Stimulated activated CD8-positive, alpha-beta memory T cell treated with anti-CD3 and anti-CD28 coated beads, Interleukin-15, amount 100 ng/mL, for 1 hour (primary cell): ENCODE measurements at regions not wholly inside any gene's neighbourhood (a gene's known extent, or its start where the extent isn't known, plus 50 kb on each side); places are given as distances from the start of the nearest gene placed in this dataset.
"Not testable (repeated sequence)": the region's sequence is repeated elsewhere in the genome, so short reads cannot be mapped to it uniquely, and the experiment has no call there.

ENCODE experiments used
- DNase-seq: peaks from one replicate; pipeline ENCODE4 v3.0.0-alpha.2; 2020; ENCODE audit warnings: low read depth

DNA sequence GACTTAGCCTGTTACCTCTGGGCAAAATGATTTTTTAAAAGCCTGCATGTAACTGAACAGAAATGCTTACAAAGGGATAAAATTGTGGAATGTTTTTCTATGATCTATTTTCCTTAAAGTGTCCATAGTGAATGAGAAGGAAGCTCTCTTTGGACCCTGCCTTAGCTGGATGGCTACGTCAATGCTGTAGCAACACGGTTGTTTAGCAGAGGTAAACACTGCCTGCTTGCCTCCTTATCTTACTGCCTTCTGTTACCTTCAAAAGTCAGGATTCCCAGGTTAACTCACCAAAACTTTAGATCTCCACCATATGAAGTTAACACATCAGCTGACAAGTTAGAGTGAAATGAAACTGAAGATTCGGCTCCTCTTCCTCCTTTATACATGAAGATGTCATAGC lies 402.6 kb downstream of the SAMD5 start:
- no peak for DNase-seq

DNA sequence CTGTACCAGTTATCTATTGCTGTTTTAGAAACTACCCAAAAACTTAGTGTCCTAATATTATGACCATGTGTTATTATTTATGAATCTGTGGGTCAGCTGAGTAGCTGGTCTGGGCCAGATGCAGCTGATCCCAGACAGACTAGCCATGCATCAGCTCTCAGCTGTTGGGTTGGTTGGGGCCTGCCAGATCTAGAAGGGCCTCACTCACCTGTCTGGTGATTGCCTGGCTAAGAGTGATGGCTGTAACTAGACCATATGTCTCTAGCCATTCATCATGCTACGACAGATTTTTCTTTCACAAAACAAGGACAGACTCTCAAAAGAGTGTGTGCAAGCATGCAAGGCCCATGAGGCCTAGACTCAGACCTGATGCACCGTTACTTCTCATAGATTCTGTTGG lies 403.2 kb downstream of the SAMD5 start:
- DNase-seq, result no peak

DNA sequence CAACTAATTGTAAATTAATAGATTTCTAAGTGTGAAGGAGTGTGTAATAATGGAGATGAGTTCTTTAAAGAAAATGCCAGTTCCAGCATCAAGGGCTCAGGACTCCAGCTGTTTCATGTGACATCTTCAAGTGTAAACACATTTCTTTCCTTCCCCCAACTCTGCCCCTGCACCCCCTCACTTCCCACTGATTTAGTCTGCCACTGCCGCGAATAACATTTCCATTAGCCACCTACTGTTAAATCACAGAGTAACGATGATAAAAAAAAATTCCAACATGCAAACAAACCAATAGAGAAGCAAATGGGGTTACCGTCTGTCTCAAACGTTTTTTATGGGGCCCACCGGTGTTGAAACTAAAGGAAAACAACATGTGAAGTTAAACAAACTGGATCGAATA lies 414.3 kb downstream of the SAMD5 start:
- DNase-seq, result no peak

DNA sequence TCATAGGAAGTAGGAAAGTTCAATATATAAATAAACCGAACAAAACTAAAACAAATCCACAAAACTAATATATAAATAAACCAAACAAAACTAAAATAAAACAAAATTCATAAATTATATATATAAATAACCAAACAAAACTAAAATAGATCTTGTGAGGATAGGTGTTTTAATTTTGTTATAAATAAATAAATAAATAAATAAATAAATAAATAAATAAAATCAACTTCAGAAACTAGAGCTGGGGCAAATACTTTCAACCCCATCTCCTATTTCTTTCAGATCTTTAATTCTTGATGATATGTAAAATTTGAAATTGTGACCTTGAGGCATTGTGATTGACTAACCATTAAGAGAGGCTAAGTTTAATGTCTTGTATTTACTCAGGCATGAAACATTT lies 416.1 kb downstream of the SAMD5 start:
- no peak for DNase-seq

DNA sequence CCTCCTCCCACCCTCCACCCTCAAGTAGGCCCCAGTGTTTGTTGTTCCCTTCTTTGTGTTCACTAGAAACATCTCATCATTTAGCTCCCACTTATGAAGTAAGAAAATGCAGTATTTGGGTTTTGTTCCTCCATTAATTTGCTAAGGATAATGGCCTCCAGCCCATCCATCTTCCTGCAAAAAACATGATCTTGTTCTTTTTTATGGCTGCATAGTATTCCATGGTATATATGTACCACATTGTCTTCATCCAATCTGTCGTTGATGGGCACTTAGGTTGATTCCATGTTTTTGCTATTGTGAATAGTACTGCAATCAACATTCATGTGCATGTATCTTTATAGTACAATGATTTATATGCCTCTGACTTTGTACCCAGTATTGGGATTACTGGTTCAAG lies 416.8 kb upstream of the SASH1 start:
- no peak for DNase-seq

DNA sequence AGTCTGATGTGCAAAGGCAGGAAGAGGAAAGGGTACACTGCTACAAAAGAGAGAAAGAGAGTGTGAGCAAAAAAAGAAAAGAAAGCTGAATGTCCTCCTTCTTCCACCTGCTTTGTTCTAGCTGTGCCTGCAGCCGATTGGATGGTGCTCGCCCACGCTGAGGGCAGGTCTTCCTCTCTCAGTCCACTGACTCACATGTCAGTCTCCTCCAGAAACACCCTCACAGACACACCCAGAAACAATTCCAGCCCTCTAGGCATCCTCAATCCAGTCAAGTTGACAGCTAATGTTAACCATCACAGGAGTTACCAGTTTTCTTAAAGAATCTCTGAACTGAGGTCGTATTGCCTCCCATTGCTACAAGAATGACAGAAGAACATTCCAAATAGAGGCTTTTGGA lies 411.9 kb upstream of the SASH1 start:
- DNase-seq, result no peak

DNA sequence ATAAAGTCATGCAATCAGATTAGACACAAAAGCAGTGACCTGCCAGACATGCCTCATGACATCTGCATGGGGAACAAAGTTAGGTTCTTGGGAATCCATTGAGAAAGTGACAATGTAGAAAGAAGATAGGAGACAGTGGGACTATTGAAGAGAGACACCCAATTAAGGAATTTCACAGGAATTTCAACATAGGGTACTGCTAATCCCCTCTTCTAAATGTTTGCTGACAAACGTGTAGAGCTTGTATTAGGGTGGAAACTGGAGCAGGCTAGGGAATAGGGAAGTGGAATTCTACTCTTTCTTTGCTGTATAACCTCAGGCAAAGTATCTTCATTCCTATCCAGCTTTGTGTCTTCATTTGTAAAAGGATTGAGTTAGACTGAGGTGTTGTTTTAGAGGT lies 409.4 kb upstream of the SASH1 start:
- DNase-seq, result no peak

DNA sequence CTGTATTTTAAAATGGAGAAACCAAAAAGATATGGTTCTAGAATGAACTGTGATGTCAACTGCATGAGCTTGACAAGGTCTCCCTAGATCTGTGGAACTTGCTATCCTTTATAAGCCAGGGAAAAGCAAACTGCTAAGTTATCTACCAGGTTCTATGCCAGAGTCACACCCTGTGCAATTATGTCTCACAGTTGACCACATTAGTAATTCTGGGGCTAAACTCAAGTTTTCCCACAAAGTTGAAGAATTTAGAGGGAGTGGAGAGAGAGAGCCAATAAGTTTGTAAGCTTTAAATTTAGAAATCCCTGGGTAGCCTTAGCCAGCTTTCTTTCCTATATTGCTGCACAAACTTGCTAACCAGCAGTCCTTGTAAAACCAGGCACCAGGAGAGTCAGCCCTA lies 407.0 kb upstream of the SASH1 start:
- DNase-seq, result no peak

DNA sequence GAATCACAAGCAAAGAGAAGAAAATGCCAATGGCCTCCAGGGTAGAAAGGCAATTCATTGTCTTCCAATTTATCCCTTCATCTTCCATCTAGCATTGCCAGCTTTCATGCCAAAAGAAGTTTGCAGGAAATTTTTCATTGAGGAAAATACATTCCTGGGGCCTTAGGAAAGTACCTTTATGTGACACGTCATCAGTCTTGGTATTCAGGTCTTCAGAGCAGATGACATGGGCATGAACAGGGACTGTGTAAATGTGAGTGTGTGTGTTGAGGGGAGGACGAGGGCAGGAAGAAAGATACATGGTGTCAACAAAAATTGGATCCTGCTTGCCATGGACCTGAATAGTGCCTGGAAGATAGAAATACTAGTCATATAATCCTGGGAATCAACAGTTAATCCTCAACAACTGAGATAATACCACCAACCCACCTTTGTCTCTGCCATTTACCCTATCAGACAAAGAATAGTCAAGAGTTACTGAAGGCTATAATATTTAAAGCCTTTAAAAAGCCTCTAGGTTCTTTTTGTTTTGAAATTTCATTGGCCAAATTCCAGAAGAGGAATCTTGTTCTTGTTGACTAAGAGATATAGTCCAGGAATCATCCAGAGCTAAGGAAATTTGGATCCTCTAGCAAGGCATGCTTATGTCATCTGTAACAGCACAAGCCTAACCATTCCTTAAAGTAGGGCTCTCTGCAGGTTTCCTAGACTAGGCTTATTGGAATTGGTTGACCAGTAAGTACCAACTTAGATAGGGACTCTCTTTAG lies 405.8 kb upstream of the SASH1 start:
- no peak for DNase-seq

DNA sequence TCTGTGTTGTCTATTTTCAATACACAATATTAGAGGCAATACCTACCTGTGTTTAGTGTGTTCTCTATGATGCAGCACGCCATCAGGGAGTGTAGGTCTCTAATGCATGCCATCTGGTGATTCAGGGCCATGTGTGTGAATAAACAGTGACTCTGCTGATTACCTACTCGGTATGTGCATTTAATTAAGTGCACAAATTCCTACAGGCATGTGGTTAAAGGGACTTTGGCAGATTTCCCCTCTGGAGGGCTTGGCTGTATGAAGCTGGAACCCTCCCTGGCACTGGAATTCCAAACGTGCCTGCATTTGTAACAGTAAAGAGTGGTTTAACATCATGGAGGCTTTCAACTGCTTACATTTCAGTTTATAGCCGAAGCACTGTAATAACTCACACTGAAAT lies 401.5 kb upstream of the SASH1 start:
- DNase-seq, result no peak

DNA sequence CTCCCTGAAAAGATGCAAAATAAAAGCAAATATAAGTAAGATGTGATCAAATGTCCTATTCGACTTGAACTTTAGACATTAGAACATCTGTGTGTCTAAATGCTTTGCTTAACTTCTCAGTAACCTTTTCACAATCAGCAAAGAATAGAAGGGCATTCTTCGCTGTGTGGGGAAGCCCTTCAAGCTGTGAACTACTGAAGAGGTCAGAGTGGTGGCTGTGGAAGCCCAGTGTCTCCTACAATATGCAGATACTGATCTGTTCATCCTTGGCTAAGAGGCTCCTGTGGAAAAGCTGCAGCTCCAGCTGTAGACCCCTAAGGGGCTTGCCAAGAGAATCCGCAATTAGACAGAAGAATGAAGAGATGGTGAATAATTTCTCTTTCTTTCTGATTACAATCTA lies 400.3 kb upstream of the SASH1 start:
- DNase-seq, result no peak

DNA sequence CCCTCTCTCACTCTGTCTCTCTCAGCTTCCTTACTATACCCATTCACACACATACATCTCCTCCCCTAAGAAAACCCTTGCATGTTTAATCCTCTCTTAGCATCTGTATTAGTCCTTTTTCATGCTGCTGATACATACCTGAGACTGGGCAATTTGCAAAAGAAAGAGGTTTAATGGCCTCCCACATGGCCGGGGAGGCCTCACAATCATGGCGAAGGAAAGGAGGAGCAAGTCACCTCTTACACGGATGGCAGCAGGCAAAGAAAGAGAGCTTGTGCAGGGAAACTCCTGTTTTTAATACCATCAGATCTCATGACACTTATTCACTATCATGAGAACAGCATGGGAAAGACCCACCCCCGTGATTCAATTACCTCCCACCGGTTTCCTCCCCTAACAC lies 398.5 kb upstream of the SASH1 start:
- no peak for DNase-seq

DNA sequence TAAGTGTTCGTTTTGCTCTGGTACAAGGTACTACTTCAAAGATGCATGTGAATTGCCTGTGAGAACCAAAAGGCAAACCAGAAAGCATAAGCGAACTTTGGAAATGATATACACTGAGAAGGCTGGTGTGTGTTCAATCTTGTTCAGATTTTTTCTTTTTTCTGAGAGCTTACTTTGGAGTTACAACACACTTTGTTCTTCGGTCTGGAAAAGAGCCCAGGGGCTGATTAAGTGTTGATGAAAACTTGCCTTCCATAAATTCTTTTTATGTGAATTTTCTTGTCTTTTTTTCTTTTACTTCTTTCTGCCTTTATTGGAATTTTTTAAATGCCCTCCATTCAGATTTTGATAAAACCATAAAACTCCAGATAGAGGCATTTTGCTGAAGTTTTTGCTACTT lies 395.1 kb upstream of the SASH1 start:
- no peak for DNase-seq

DNA sequence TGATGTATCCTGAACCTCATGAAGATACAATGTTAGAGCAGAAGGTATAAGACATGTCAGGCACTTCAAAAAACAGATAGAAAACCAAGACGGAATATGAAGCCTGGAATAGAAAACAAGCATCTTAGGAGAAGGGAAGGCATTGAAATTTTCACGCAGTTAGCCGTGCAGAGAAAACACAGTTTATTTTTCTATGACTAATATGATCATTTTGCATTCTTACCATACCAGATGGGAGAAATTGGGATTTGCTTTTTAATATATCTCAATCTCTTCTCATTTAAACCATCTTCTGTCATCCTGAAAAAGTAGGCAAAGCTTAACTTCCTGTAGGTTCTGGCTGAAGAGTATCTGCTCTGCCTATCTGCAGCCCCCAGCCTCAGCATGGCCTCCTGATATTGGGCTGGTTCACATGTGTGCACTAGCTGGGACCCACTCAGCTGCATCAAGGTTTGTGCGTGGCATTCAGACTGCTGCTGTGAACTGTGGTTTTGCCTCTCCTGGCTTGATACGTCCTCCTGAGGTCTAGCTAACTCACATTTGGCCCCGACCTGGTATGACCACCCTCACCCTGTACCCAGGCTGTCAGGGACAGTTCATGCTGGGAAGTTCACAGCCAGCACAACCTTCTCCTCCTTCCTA lies 392.5 kb upstream of the SASH1 start:
- no peak for DNase-seq

DNA sequence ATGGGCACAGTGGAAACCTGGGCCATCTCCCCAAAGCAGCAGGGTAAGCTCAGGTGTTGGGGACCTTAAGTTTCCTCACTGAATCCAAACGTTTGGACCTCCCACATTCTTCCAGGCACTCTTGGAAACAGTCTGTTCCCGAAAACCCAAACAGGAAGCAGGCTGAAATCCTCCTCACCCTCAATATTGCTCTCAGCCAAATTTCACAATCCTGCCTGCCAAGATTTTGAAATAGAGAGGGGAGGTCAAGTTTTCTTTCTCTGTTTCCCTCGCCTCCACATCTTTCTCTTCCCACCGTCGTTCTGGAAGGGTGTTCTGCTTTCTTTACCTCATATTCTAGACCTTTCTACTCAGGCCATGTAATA lies 392.0 kb upstream of the SASH1 start:
- no peak for DNase-seq

DNA sequence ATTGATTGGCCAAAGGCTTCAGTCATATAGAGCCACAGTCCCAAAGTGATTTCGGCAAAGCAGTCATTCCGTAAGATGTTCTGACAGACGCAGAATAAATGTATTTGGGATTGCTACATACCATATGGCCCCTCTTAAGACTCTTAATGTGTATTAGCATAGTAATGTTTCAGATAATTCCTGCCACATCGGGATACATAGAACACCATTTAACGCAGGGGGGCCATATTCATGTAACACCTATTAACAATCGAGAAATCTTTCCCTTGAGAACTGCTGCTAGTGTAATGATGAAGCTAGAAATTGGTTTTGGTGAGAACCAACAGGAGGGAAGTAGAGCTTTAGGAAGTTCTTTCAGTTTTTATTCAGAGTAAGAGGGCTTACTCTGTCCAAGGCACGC lies 390.9 kb upstream of the SASH1 start:
- no peak for DNase-seq

DNA sequence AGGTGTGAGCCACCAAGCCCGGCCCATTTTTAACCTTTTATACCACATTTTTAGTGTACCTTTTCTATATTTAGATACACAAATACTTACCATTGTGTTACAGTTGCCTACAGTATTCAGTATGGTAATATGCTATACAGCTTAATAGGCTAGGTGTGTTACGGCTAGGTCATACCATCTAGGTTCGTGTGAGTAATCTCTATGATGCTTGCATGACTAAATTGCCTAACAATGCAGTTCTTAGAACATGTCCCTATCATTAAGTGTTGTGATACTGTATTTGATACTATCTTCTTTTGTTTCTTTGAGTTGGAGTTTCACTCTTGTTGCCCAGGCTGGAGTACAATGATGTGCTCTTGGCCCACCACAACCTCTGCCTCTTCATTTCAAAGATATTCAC lies 387.7 kb upstream of the SASH1 start:
- DNase-seq, result no peak

DNA sequence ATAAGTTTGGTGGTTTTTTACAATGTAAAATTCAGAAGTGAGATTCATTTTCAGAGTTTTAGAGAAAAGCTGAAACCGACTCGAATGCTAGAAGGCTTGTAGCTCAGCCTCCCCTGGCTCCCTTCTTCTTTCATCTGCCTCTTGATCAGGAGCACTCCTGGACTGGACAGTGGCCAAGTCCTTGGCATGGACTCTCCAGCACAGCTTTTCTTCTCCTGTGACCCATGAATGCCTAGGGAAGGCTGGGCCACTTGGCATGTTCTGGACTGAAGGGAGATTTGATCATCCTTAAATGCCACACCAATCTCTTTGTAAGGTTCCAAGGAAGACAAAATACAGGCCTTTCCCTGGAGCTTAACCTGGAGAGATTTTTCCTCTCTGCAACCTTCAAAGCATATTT lies 384.0 kb upstream of the SASH1 start:
- DNase-seq, result no peak

DNA sequence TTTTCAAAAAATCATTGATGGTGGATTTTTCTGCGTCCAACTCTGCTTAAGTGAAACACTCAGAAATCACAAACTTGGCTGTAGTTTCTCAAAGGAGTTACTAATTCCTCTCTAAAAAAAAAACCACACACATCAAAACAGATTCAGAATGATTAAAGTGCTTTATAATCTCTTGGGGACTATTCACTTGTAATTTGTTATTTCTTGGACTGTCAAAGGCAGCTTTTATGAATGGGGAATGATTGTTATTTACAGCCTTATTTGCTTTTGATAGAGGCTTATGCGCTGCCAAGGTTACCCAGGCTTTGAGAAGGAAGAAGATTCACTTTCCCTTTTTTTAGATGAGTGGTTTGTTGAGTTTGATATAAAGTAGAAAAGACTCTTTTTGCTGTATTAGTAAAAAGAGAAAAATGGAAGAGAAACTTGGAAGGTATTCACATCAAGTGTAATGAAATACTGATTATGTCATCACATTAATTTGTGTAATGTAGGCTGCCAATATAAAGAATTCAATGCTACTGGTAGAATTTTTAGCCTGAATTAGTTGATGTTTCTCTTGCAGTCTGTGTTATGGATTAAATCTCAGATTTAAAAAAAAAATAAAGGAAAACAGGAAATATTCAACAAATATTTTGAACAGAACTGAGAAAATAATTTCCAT lies 381.0 kb upstream of the SASH1 start:
- DNase-seq, result no peak

DNA sequence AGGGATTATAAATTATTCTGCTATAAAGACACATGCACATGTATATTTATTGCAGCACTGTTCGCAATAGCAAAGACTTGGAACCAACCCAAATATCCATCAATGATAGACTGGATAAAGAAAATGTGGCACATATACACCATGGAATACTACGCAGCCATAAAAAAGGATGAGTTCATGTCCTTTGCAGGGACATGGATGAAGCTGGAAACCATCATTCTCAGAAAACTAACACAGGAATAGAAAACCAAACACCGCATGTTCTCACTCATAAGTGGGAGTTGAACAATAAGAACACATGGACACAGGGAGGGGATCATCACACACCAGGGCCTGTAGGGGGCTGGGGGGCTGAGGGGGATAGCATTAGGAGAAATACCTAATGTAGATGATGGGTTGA lies 377.2 kb upstream of the SASH1 start:
- DNase-seq, result not testable (repeated sequence)

DNA sequence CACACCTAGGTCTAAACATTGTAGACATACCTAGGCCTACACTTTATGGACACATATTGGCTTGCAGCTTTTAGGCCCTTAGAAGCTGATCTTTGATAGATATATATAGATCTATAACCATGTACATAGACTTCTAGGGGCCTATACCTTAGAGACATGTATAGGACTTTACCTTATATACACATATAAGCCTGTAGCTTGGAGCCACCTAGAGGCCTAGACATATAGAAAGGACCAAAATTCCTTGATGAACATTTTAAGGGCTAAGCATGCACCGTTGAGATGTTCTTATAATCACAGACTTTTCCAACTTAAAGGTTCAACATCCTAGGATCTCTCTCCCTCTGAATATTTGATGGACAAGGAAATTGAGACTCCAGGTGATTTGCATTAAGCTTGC lies 371.7 kb upstream of the SASH1 start:
- DNase-seq, result no peak

DNA sequence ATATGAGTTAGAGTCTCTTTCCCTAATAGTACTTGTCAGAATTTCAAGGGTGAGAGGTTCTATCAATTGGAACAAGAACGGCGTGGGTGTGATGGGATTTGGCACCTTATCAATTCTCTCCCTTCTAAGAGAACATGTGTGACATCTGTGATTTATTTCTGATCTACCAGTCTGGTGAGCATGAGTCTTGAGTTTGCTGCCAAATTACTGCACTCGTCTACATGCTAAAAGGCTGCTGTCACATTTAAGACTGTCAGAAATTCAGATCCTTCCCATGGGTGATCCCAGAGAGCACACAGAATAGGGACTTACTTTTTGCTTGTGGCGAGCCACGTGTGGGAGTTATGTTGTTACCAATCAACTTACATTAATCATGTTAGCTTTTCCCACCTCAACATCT lies 370.2 kb upstream of the SASH1 start:
- DNase-seq, result no peak

DNA sequence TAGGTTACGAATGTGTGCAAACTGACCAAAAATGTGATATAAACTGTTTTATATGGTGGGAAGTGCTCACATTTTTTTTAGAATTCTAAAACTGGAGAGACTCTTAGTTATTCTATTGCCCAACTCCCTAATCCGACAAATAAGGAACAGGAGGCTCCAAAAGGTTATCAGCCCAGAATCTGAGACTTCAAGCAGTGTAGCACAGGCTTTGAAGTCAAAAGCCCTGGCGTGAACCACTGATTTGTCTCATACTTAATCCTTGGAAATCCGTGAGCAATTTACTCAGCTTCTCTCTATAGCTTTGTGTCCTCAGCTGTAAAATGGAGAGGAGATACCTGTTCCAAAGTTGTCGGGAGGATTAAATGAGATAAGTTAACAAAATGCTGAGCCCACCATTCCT lies 368.8 kb upstream of the SASH1 start:
- DNase-seq, result no peak

DNA sequence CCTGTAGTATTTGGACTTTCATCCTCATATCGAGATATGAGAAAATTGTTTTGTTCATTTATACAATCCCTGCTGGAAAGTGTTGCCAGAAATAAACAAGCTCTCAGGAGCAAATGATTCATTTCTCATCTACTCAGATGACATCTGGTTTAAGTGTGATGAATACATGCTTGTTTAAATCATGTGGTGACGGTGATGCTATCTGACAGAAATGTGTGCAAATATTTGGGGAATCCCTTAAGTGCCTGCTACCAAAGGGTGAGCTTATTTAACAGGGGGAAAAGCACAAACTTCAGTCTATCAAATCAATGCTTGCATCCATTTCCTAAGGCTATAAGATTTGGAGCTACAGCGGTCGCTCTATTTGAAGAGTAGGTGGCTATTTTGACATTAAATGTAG lies 368.3 kb upstream of the SASH1 start:
- no peak for DNase-seq
